Loucy (cell line): ENCODE measurements at regions not wholly inside any gene's neighbourhood (a gene's known extent, or its start where the extent isn't known, plus 50 kb on each side); places are given as distances from the start of the nearest gene placed in this dataset.

Experiments
- H2AFZ ChIP-seq: fragments of 200-600 bp; sonication (generic); 2 replicates; pipeline ENCODE4 v1.6.0; 2016; ENCODE audit warnings: antibody characterized with exemption, mild to moderate bottlenecking, low read length, moderate library complexity
- H3F3A ChIP-seq: fragments of 200-600 bp; 2 replicates; pipeline ENCODE4 v1.6.0; 2016; ENCODE audit warnings: antibody characterized with exemption, low read depth, mild to moderate bottlenecking
- H3K27me3 ChIP-seq: fragments of 200-600 bp; sonication (generic); 2 replicates; pipeline ENCODE4 v1.6.1; 2014; ENCODE audit warnings: low read length, mild to moderate bottlenecking; ENCODE audit not compliant: insufficient read depth, poor library complexity, severe bottlenecking
- H3K36me3 ChIP-seq: fragments of 200-600 bp; sonication (generic); 2 replicates; pipeline ENCODE4 v1.6.1; 2016; ENCODE audit warnings: low read length; ENCODE audit not compliant: insufficient read depth
- H3K4me1 ChIP-seq: fragments of 200-600 bp; sonication (generic); 2 replicates; pipeline ENCODE4 v1.5.1; 2014; ENCODE audit warnings: low read length, mild to moderate bottlenecking; ENCODE audit not compliant: insufficient read depth, poor library complexity, severe bottlenecking
- H3K4me2 ChIP-seq: fragments of 200-600 bp; sonication (generic); 2 replicates; pipeline ENCODE4 v1.6.0; 2014; ENCODE audit warnings: antibody characterized with exemption, low read length, low read depth, mild to moderate bottlenecking; ENCODE audit not compliant: poor library complexity, severe bottlenecking
- H3K4me3 ChIP-seq: fragments of 200-600 bp; sonication (generic); 2 replicates; pipeline ENCODE4 v1.5.1; 2014; ENCODE audit warnings: low read length, mild to moderate bottlenecking, mixed read lengths; ENCODE audit not compliant: poor library complexity, severe bottlenecking
- H3K79me2 ChIP-seq: fragments of 200-600 bp; sonication (generic); 2 replicates; pipeline ENCODE4 v1.6.1; 2014; ENCODE audit warnings: low read length; ENCODE audit not compliant: insufficient read depth
- H3K9ac ChIP-seq: fragments of 200-600 bp; sonication (generic); 2 replicates; pipeline ENCODE4 v1.6.0; 2014; ENCODE audit warnings: mild to moderate bottlenecking, low read depth, low read length, moderate library complexity; ENCODE audit not compliant: poor library complexity, severe bottlenecking
- H3K9me2 ChIP-seq: fragments of 200-600 bp; sonication (generic); replicated peaks from 2 replicates; pipeline ENCODE4 v1.6.1; 2016; ENCODE audit warnings: low read depth, low read length, mixed read lengths
- H3K9me3 ChIP-seq: fragments of 200-600 bp; sonication (generic); 2 replicates; pipeline ENCODE4 v1.6.1; 2014; ENCODE audit warnings: mild to moderate bottlenecking, antibody characterized with exemption, low read length, low read depth; ENCODE audit not compliant: insufficient read depth
- H4K20me1 ChIP-seq: fragments of 200-600 bp; sonication (generic); 2 replicates; pipeline ENCODE4 v1.6.0; 2014; ENCODE audit warnings: antibody characterized with exemption, low read length, mild to moderate bottlenecking; ENCODE audit not compliant: insufficient read depth, poor library complexity, severe bottlenecking
- EZH2phosphoT487 ChIP-seq: fragments of 200-600 bp; IDR thresholded peaks from 2 replicates; pipeline ENCODE4 v1.6.1; 2018; ENCODE audit warnings: antibody characterized with exemption, mild to moderate bottlenecking, moderate library complexity, borderline replicate concordance
- TF ChIP-seq, protein P1 (sequence below): fragments of 200-600 bp; sonication (generic); conservative IDR thresholded peaks from 2 replicates; pipeline ENCODE4 v1.5.1; 2014; ENCODE audit warnings: mild to moderate bottlenecking, antibody characterized with exemption, low read length

DNA sequence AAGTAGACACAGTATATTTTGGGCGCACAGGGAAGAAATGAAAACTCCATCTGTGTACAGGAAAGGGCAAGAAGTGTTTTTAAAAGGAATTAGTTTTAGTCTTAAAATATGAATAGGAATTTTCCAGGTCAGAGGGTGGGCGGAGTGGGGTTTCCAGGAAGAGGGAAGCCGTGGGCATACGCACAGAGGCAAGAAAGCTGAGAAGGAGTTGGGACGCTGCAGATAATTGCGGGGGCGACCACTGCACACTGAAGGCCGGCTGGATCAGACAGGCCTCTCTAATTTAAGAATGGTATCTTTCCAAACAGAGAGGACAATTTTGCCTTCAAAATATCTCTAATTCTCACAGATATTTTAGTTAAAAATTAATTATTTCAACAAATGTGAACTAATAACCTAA, 189.1 kb upstream of the INHBA start:
- Histone ChIP-seq H3K4me2 (no peak overlapping the region), H3K9me3 (no peaks in the 10 kb centered on the region), H4K20me1 (no peaks in the 10 kb centered on the region), H3K27me3 (no peaks in the 10 kb centered on the region), H3K9me2 (no peaks in the 10 kb centered on the region), H3K9ac (no peak overlapping the region), H3K4me3 (no peak overlapping the region), H3K79me2 (no peaks in the 10 kb centered on the region), H3K36me3 (no peaks in the 10 kb centered on the region), H2AFZ (0 out of 2 replicates have a peak overlapping the region, but pooled peaks have one; percentile 8), H3K4me1 (no peaks in the 10 kb centered on the region), H3F3A (no peaks in the 10 kb centered on the region)
- TF ChIP-seq, protein P1, sequence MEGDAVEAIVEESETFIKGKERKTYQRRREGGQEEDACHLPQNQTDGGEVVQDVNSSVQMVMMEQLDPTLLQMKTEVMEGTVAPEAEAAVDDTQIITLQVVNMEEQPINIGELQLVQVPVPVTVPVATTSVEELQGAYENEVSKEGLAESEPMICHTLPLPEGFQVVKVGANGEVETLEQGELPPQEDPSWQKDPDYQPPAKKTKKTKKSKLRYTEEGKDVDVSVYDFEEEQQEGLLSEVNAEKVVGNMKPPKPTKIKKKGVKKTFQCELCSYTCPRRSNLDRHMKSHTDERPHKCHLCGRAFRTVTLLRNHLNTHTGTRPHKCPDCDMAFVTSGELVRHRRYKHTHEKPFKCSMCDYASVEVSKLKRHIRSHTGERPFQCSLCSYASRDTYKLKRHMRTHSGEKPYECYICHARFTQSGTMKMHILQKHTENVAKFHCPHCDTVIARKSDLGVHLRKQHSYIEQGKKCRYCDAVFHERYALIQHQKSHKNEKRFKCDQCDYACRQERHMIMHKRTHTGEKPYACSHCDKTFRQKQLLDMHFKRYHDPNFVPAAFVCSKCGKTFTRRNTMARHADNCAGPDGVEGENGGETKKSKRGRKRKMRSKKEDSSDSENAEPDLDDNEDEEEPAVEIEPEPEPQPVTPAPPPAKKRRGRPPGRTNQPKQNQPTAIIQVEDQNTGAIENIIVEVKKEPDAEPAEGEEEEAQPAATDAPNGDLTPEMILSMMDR: no peak
- TF ChIP-seq EZH2phosphoT487: no peak

DNA sequence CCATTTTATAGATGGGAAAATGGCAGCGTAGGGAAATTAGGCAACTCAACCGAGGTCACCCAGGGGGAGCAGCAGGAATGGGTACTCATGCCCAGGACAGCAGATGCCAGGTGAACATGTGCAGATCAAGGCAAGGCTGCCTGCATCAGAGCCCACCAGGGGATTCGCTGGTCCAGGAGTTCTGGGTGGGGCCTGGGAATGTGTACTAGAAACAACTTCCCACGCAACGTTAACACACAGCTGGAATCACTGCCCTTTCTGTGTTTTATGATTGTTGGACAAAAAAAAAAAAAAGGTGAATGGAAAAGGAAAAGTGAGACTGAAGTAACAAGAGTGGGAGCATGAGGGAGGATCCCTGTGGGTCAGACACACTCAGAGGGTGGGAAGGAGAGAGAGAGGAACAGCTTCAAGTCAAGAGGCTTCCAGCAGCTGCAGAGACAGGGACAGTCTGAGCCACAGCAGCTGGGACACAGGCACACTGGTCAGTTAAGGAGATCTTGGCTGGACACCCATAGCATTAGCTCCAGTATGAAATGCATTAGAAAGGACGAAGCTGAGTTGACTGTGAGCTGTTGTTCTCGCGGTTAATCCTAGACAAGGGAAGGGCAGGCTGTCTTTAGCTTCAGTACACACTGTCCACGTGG, 187.9 kb upstream of the INHBA start:
- no peaks in the 10 kb centered on the region for H3K79me2 ChIP-seq
- TF ChIP-seq, protein P1: no peak
- TF ChIP-seq EZH2phosphoT487: no peak
- no peak overlapping the region for H3K4me3 ChIP-seq
- H3F3A ChIP-seq: no peaks in the 10 kb centered on the region
- no peaks in the 10 kb centered on the region for H4K20me1 ChIP-seq
- no peak overlapping the region for H2AFZ ChIP-seq
- H3K9me2 ChIP-seq: no peaks in the 10 kb centered on the region
- no peaks in the 10 kb centered on the region for H3K27me3 ChIP-seq
- H3K36me3 ChIP-seq: no peaks in the 10 kb centered on the region
- H3K4me2 ChIP-seq: no peak overlapping the region
- H3K9me3 ChIP-seq: no peaks in the 10 kb centered on the region
- no peak overlapping the region for H3K9ac ChIP-seq
- H3K4me1 ChIP-seq: no peaks in the 10 kb centered on the region

DNA sequence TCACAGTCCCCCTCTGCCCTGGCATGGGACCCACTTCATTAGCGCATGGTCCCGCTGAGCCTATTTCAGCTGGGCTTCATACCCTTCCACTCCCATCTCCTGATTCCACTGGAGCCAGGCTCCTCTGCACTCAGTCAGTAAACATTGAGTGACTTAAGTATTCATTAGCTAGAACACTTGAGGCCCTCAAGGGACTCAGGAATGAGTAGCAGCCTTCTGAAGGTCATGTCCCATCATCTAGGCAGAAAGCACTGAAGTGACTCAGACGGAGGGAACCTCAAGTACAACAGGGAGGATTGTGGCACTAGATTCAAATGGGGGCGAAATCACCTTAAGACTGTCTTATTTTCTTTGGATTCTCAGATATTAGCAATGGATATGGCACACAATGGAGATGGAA, 186.6 kb upstream of the INHBA start:
- H3F3A ChIP-seq: no peaks in the 10 kb centered on the region
- no peaks in the 10 kb centered on the region for H3K27me3 ChIP-seq
- peak overlapping the region; percentile 20; the same call in 1 of the 2 replicates for H2AFZ ChIP-seq
- H4K20me1 ChIP-seq: no peaks in the 10 kb centered on the region
- H3K9me2 ChIP-seq: no peaks in the 10 kb centered on the region
- H3K9ac ChIP-seq: no peak overlapping the region
- no peak overlapping the region for H3K4me2 ChIP-seq
- no peaks in the 10 kb centered on the region for H3K9me3 ChIP-seq
- H3K4me1 ChIP-seq: no peaks in the 10 kb centered on the region
- no peaks in the 10 kb centered on the region for H3K79me2 ChIP-seq
- TF ChIP-seq, protein P1: no peak
- TF ChIP-seq EZH2phosphoT487: no peak
- H3K4me3 ChIP-seq: no peak overlapping the region
- H3K36me3 ChIP-seq: no peaks in the 10 kb centered on the region
